Panc1 (cell line): ENCODE measurements at regions not wholly inside any gene's neighbourhood (a gene's known extent, or its start where the extent isn't known, plus 50 kb on each side); places are given as distances from the start of the nearest gene placed in this dataset.

ENCODE experiments used
- ATAC-seq: fragments of 200-7000 bp; cut with Tn5 transposase; 2 replicates; pipeline ENCODE4 v1.9.1; 2020; ENCODE audit warnings: mild to moderate bottlenecking, moderate library complexity
- BruUV-seq: library from RNA; stranded (reverse); fragments of 400-500 nt; replicated peaks from 2 replicates; lab custom pipeline; 2021; lab: Mats Ljungman, UMichigan
- CTCF ChIA-PET: fragments of 300-600 bp; sonication (Branson Sonifier 250); formaldehyde crosslinking; loops from one replicate; lab custom pipeline; 2022; ENCODE audit warnings: antibody characterized with exemption; lab: Charles Lee
- POLR2A ChIA-PET: fragments of 300-600 bp; sonication (Branson Sonifier 250); formaldehyde crosslinking; loops from one replicate; lab custom pipeline; 2022; ENCODE audit warnings: antibody characterized with exemption; lab: Charles Lee
- DNase-seq: peaks from one replicate; pipeline ENCODE4 v3.0.0-alpha.2; 2010; ENCODE audit warnings: low read depth, low spot score
- H3K27ac ChIP-seq: 2 replicates; pipeline ENCODE4 v1.5.1; 2011; ENCODE audit warnings: mild to moderate bottlenecking, low read length, inconsistent platforms
- H3K27me3 ChIP-seq: fragments of 200-500 bp; sonication (Bioruptor generic); 2 replicates; pipeline ENCODE4 v1.6.0; 2014; ENCODE audit warnings: low read length, inconsistent platforms; ENCODE audit not compliant: control insufficient read depth, insufficient read depth
- H3K36me3 ChIP-seq: fragments of 200-500 bp; sonication (Bioruptor generic); 2 replicates; pipeline ENCODE4 v1.5.1; 2014; ENCODE audit warnings: inconsistent platforms, mild to moderate bottlenecking, low read length, moderate library complexity; ENCODE audit not compliant: control insufficient read depth, insufficient read depth
- H3K4me1 ChIP-seq: 2 replicates; pipeline ENCODE4 v1.5.1; 2011; ENCODE audit warnings: inconsistent platforms, mild to moderate bottlenecking, low read length, moderate library complexity; ENCODE audit not compliant: control insufficient read depth, insufficient read depth
- H3K4me3 ChIP-seq, 2 experiments: 2 replicates each; pipeline ENCODE4 v1.5.1; 2011 to 2012; ENCODE audit warnings: low read depth in 2 of 2, low read length in 2 of 2, mild to moderate bottlenecking in 2 of 2, inconsistent platforms in 1 of 2, moderate library complexity in 1 of 2
- H3K9me3 ChIP-seq: fragments of 200-500 bp; sonication (Bioruptor generic); 2 replicates; pipeline ENCODE4 v1.5.1; 2014; ENCODE audit warnings: low read depth, mild to moderate bottlenecking, inconsistent platforms, low read length, moderate library complexity; ENCODE audit not compliant: control insufficient read depth, insufficient read depth
- CTCF ChIP-seq: fragments of 450-650 bp; IDR thresholded peaks from 2 replicates; pipeline ENCODE4 v1.5.1; 2017; ENCODE audit warnings: mild to moderate bottlenecking
- POLR2AphosphoS5 ChIP-seq: IDR thresholded peaks from 2 replicates; pipeline ENCODE4 v1.6.1; 2012; ENCODE audit warnings: mild to moderate bottlenecking, low read depth, low read length, moderate library complexity
- SIN3A ChIP-seq: IDR thresholded peaks from 2 replicates; pipeline ENCODE4 v1.6.1; 2012; ENCODE audit warnings: low read depth, mild to moderate bottlenecking, low read length, moderate library complexity, borderline replicate concordance; ENCODE audit not compliant: insufficient read depth
- TCF7L2 ChIP-seq: IDR thresholded peaks from 2 replicates; pipeline ENCODE4 v1.6.1; 2011; ENCODE audit warnings: mild to moderate bottlenecking, low read depth, low read length, inconsistent platforms
- in situ Hi-C: cut with HindIII; loops from 2 replicates; pipeline ENCODE4 v1.10.0; 2016; ENCODE audit warnings: low sequenced_read_pairs, low pct_unique_long_range_greater_than_20kb
- intact Hi-C: fragments of 100-400 bp; cut with micrococcal nuclease; formaldehyde crosslinking; loops from one replicate; pipeline ENCODE4 v1.10.0; 2022; ENCODE audit not compliant: unreplicated experiment
- TF ChIP-seq, protein P1 (sequence below), 2 experiments: IDR thresholded peaks; 2 replicates each; pipeline ENCODE4 v1.6.1; 2011 to 2012; ENCODE audit warnings: low read depth in 2 of 2, control low read depth in 1 of 2, low read length in 1 of 2, mild to moderate bottlenecking in 1 of 2, moderate library complexity in 1 of 2; ENCODE audit not compliant: insufficient read depth in 1 of 2

GRCh38 chrX:143121477-143121876 lies 95.7 kb downstream of the SPANXN4 start:
- ATAC-seq: no peak
- POLR2A ChIA-PET: no interaction called here

GRCh38 chrX:143115466-143115865 lies 89.7 kb downstream of the SPANXN4 start:
- Histone ChIP-seq H3K9me3 (no peaks in the 10 kb centered on the region), H3K4me1 (no peaks in the 10 kb centered on the region), H3K27me3 (no peaks in the 10 kb centered on the region), H3K36me3 (no peaks in the 10 kb centered on the region), H3K4me3 (no peak overlapping the region), H3K27ac (no peak overlapping the region)
- in situ Hi-C loops (no loop called here), intact Hi-C loops (no loop called here)
- POLR2A ChIA-PET: no interaction called here
- BruUV-seq: no TSS peak
- ATAC-seq: no peak
- CTCF ChIA-PET: no interaction called here
- TF ChIP-seq POLR2AphosphoS5 (no peak), CTCF (no peak), SIN3A (no peak), TCF7L2 (no peak)
- TF ChIP-seq, protein P1, sequence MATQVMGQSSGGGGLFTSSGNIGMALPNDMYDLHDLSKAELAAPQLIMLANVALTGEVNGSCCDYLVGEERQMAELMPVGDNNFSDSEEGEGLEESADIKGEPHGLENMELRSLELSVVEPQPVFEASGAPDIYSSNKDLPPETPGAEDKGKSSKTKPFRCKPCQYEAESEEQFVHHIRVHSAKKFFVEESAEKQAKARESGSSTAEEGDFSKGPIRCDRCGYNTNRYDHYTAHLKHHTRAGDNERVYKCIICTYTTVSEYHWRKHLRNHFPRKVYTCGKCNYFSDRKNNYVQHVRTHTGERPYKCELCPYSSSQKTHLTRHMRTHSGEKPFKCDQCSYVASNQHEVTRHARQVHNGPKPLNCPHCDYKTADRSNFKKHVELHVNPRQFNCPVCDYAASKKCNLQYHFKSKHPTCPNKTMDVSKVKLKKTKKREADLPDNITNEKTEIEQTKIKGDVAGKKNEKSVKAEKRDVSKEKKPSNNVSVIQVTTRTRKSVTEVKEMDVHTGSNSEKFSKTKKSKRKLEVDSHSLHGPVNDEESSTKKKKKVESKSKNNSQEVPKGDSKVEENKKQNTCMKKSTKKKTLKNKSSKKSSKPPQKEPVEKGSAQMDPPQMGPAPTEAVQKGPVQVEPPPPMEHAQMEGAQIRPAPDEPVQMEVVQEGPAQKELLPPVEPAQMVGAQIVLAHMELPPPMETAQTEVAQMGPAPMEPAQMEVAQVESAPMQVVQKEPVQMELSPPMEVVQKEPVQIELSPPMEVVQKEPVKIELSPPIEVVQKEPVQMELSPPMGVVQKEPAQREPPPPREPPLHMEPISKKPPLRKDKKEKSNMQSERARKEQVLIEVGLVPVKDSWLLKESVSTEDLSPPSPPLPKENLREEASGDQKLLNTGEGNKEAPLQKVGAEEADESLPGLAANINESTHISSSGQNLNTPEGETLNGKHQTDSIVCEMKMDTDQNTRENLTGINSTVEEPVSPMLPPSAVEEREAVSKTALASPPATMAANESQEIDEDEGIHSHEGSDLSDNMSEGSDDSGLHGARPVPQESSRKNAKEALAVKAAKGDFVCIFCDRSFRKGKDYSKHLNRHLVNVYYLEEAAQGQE (IDR thresholded peaks at IDR 0.05; ENCODE audit: insufficient read depth in 1 of 2, low read depth in 2 of 2, low read length in 1 of 2): no peak
- DNase-seq: no peak

More at GRCh38 chrX:143121477-143121876, 95.7 kb downstream of the SPANXN4 start:
- TF ChIP-seq TCF7L2 (no peak), CTCF (no peak), SIN3A (no peak), POLR2AphosphoS5 (no peak)
- TF ChIP-seq, protein P1 (IDR thresholded peaks at IDR 0.05; ENCODE audit: insufficient read depth in 1 of 2, low read depth in 2 of 2, low read length in 1 of 2): no peak
- Histone ChIP-seq H3K9me3 (no peaks in the 10 kb centered on the region), H3K4me3 (no peak overlapping the region), H3K36me3 (no peaks in the 10 kb centered on the region), H3K27ac (no peak overlapping the region), H3K4me1 (no peaks in the 10 kb centered on the region), H3K27me3 (no peaks in the 10 kb centered on the region)
- in situ Hi-C loops (no loop called here), intact Hi-C loops (no loop called here)
- no TSS peak for BruUV-seq
- DNase-seq: no peak
- CTCF ChIA-PET: no interaction called here
